Tibial nerve (tissue), 4 donors: ENCODE measurements at regions not wholly inside any gene's neighbourhood (a gene's known extent, or its start where the extent isn't known, plus 50 kb on each side); places are given as distances from the start of the nearest gene placed in this dataset.

Source experiments
- DNase-seq, 2 donors: peaks; one replicate each; pipeline ENCODE4 v3.0.0-alpha.2; 2019; ENCODE audit warnings: low spot score in 2 of 2
- H3K27ac ChIP-seq, 4 donors: fragments of 200-600 bp; sonication (generic) in 3 of 4; one replicate each; pipeline ENCODE4 v1.5.1; 2017 to 2019; ENCODE audit warnings: mild to moderate bottlenecking in 1 of 4
- H3K27me3 ChIP-seq, 2 donors: fragments of 200-600 bp; sonication (generic) in 1 of 2; one replicate each; pipeline versions ENCODE4 v1.5.1 to v1.6.0; 2017 to 2019
- H3K36me3 ChIP-seq, 3 donors: fragments of 200-600 bp; sonication (generic); one replicate each; pipeline ENCODE4 v1.5.1; 2018 to 2019
- H3K4me1 ChIP-seq, 4 donors: fragments of 200-600 bp; sonication (generic) in 3 of 4; one replicate each; pipeline ENCODE4 v1.5.1; 2017 to 2019
- H3K4me3 ChIP-seq, 4 donors: fragments of 200-600 bp; sonication (generic) in 3 of 4; one replicate each; pipeline ENCODE4 v1.5.1; 2017 to 2019; ENCODE audit warnings: mild to moderate bottlenecking in 1 of 4, moderate library complexity in 1 of 4
- H3K9me3 ChIP-seq, 4 donors: fragments of 200-600 bp; sonication (generic) in 3 of 4; one replicate each; pipeline ENCODE4 v1.5.1; 2017 to 2019
- EP300 ChIP-seq, 2 donors: sonication (generic); formaldehyde crosslinking; IDR thresholded peaks; one replicate each; pipeline ENCODE4 v1.6.1; 2017; ENCODE audit warnings: antibody characterized with exemption in 2 of 2, mild to moderate bottlenecking in 1 of 2
- POLR2A ChIP-seq, 2 donors: fragments of 450-650 bp; IDR thresholded peaks; one replicate each; pipeline ENCODE4 v1.6.1; 2017; ENCODE audit warnings: antibody characterized with exemption in 2 of 2, mild to moderate bottlenecking in 2 of 2, moderate library complexity in 2 of 2
- WGBS, 2 donors: methylation state at CpG; one replicate each; pipeline ENCODE4 v1.1.5; 2018; 5-methylcytosine and 5-hydroxymethylcytosine counted together
- TF ChIP-seq, protein P1 (sequence below), 5 experiments: fragments of 200-600 bp in 3 of 5; fragments of 450-650 bp in 2 of 5; sonication (generic) in 3 of 5; IDR thresholded peaks; one replicate each; pipeline ENCODE4 v1.5.1; 2016 to 2019; ENCODE audit warnings: antibody characterized with exemption in 5 of 5, mild to moderate bottlenecking in 3 of 5, moderate library complexity in 2 of 5

DNA sequence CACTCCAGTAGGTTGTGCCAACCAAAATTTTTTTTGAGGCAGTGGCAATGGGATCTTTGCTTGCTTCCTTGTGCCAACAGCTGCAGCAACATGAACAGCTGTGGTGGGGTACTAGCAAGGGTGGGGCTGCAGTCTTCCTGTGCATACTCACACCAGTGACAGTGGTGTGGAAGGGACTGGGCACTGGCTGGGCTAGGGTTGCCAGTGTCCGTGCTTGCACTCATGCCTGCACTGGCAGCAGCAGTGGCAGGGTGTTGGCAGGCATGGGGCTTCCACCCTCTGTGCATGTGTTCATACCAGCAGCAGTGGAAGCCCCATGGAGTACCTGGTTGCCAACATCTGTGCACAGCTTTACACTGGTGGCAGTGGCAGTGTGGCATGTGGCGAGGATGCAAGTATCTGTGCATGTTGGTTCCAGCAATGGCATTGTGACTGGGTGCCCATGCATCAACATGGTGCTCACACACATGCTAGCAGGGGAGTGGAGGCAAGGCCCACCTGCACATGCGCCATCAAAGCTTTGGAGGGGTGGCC is 1312.6 kb downstream of the PCDH18 start:
- Histone ChIP-seq H3K27ac (no peak overlapping the region), H3K4me3 (no peak overlapping the region), H3K27me3 (no peaks in the 10 kb centered on the region), H3K4me1 (no peaks in the 10 kb centered on the region), H3K36me3 (no peaks in the 10 kb centered on the region), H3K9me3 (peaks cover 0 to 8% (median 0%) of the 10 kb centered on the region in 4 donors)
- TF ChIP-seq, protein P1, sequence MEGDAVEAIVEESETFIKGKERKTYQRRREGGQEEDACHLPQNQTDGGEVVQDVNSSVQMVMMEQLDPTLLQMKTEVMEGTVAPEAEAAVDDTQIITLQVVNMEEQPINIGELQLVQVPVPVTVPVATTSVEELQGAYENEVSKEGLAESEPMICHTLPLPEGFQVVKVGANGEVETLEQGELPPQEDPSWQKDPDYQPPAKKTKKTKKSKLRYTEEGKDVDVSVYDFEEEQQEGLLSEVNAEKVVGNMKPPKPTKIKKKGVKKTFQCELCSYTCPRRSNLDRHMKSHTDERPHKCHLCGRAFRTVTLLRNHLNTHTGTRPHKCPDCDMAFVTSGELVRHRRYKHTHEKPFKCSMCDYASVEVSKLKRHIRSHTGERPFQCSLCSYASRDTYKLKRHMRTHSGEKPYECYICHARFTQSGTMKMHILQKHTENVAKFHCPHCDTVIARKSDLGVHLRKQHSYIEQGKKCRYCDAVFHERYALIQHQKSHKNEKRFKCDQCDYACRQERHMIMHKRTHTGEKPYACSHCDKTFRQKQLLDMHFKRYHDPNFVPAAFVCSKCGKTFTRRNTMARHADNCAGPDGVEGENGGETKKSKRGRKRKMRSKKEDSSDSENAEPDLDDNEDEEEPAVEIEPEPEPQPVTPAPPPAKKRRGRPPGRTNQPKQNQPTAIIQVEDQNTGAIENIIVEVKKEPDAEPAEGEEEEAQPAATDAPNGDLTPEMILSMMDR (IDR thresholded peaks at IDR 0.05), result no peak
- WGBS, 2 donors, result 95 to 100% methylated on average over 3 of the region's 3 CpGs
- no peak for DNase-seq

DNA sequence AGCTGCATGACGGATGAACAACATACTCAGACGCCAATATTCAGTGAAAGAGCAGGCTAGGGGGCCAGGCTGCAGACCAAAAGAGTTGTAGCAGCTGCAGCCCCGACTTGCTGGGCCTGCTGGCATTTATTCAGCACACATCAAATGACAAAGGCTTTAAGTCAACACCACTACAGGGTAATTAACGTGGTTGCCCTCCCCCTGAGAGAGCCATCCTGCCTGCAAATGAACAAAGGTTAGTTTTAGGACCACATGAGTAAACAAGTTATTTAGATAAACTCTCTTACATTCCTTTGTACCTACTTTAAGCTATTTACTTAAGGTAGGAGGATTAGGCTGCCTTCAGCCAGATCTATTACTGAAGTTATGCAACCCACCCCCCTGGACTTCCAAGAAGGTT is 1329.1 kb downstream of the PCDH18 start:
- H3K36me3 ChIP-seq, result no peaks in the 10 kb centered on the region
- no peak overlapping the region for H3K4me3 ChIP-seq
- H3K27me3 ChIP-seq, result no peaks in the 10 kb centered on the region
- no peaks in the 10 kb centered on the region for H3K9me3 ChIP-seq
- no peaks in the 10 kb centered on the region for H3K4me1 ChIP-seq
- no peak for TF ChIP-seq POLR2A (IDR thresholded peaks at IDR 0.05)
- TF ChIP-seq, protein P1 (IDR thresholded peaks at IDR 0.05), result no peak
- TF ChIP-seq EP300 (IDR thresholded peaks at IDR 0.05), result no peak
- H3K27ac ChIP-seq, result no peak overlapping the region
- no peak for DNase-seq
- WGBS, 2 donors, result 45 to 62% methylated on average over 4 of the region's 4 CpGs

DNA sequence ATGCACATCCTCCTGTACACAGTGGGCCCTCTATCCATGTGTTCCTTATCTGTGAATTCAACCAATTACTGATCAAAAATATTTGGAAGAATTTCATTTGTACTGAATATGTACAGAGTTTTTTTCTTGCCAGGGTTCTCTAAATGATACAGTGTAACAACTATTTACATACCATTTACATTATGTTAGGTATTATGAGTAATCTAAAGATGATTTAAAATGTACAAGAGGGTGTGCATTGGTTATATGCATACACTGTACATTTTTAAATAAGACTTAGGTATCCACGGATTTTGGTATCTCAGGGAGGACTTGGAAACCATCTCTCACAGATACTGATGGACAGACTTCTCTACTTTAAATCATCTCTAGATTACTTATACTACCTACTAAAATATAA is 1333.9 kb downstream of the PCDH18 start:
- Histone ChIP-seq H3K27me3 (no peaks in the 10 kb centered on the region), H3K4me3 (no peak overlapping the region), H3K4me1 (no peaks in the 10 kb centered on the region), H3K27ac (no peak overlapping the region), H3K9me3 (no peaks in the 10 kb centered on the region), H3K36me3 (no peaks in the 10 kb centered on the region)
- 88 to 95% methylated on average over 1 of the region's 1 CpG for WGBS, 2 donors
- TF ChIP-seq POLR2A (IDR thresholded peaks at IDR 0.05) (no peak), EP300 (IDR thresholded peaks at IDR 0.05) (no peak)
- TF ChIP-seq, protein P1 (IDR thresholded peaks at IDR 0.05), result no peak
- DNase-seq, result no peak

DNA sequence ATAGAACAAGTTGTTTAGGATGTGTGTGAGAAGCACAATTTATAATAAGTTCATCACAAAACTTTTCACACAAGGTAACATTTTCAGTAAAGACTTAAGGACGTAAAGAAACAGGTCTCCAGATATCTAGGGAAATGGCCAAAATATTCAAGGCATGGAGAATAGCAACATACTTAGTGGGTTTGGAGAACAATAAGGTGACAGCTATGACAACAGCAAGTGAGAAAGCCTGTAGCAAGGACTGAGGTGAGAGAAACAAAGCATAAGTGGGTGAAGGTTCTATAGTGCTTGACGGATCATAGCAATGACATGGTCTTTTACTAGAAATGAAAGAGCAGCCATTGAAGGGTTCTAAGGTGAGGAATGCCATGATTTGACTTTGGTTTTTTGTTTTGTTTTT is 1337.3 kb downstream of the PCDH18 start:
- WGBS, 2 donors, result 89 to 95% methylated on average over 2 of the region's 2 CpGs
- no peak for DNase-seq
- Histone ChIP-seq H3K27ac (no peak overlapping the region), H3K4me3 (no peak overlapping the region), H3K9me3 (no peaks in the 10 kb centered on the region), H3K36me3 (no peaks in the 10 kb centered on the region), H3K27me3 (no peaks in the 10 kb centered on the region), H3K4me1 (no peaks in the 10 kb centered on the region)
- TF ChIP-seq POLR2A (IDR thresholded peaks at IDR 0.05) (no peak), EP300 (IDR thresholded peaks at IDR 0.05) (no peak)
- TF ChIP-seq, protein P1 (IDR thresholded peaks at IDR 0.05), result no peak

DNA sequence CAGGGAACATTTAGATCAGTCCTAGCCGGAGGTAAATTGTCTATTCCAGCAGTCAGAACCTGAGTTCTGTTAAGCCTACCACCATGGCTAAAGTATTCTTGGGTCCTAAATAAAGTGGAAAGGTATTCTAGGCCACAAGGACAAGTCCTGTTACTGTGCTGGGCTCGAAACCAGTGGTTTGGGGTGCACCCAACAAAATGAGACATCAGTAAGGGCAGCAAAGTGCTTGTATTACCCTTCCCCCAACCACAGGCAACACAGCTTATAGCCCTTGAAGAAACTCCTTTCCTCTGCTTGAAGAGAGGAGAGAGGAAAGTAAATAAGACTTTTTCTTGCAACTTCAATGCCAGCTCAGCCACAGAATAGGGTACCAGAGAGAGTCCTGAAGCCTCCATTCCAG is 1345.6 kb downstream of the PCDH18 start:
- Histone ChIP-seq H3K36me3 (no peaks in the 10 kb centered on the region), H3K4me1 (no peaks in the 10 kb centered on the region), H3K9me3 (no peaks in the 10 kb centered on the region), H3K27ac (no peak overlapping the region), H3K27me3 (no peaks in the 10 kb centered on the region), H3K4me3 (no peak overlapping the region)
- WGBS, 2 donors, result 89 to 91% methylated on average over 2 of the region's 2 CpGs
- no peak for TF ChIP-seq EP300 (IDR thresholded peaks at IDR 0.05)
- no peak for TF ChIP-seq POLR2A (IDR thresholded peaks at IDR 0.05)
- TF ChIP-seq, protein P1 (IDR thresholded peaks at IDR 0.05), result no peak
- no peak for DNase-seq
